Stimulated activated CD8-positive, alpha-beta memory T cell treated with anti-CD3 and anti-CD28 coated beads, Interleukin-12 subunit alpha, Interleukin-12 subunit beta, amount 100 ng/mL, for 4 hours (primary cell): ENCODE measurements at regions not wholly inside any gene's neighbourhood (a gene's known extent, or its start where the extent isn't known, plus 50 kb on each side); places are given as distances from the start of the nearest gene placed in this dataset.
"Not testable (repeated sequence)": the region's sequence is repeated elsewhere in the genome, so short reads cannot be mapped to it uniquely, and the experiment has no call there.

ENCODE experiments used
- DNase-seq: peaks from one replicate; pipeline ENCODE4 v3.0.0-alpha.2; 2020; ENCODE audit warnings: low read depth

DNA sequence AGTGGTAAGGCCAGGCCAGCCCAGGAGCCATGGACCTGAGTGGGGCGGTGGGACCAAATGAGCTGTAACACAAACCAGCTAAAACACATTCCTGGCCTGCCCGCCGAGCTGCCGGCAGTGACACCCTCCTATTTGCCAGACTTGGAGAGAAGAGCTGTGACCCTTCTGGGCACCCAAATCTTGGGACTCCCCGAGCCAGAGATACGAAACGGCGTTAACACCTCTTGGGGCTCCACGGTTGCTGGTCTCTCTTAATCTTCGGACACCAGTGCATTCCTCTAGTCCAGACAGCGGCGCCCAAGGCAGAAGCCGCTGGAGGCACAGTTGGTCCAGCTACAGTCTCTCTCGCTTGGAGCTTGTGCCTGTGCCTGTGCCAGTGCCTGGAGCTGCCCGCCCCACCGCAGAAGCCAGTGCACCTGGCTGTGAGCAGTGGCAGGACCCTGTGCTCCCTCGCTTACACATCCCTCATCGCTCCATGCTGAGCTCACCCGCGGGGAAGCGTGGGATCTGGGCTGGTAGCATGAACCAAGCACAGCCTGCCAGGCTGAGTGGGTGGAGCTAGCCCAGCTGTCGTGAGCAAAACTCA, 147.2 kb upstream of the KLHL1 start:
- DNase-seq = no peak

DNA sequence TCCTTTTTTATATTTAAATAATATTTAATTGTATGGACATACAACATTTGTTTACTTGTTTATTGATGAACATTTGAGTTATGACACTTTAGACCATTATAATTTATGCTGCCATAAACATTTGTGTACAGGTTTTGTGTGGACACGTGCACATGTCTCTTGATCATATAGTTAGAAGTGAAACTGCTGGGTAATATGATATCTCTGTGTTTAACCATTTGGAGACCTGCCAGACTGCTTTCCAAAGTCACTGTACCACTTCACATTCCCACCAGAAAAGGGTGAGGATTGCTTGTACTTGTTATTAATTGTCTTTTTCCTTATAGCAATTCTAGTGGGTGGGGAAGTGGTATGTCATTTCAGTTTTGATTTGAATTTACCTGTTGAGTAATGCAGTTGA, 145.6 kb upstream of the KLHL1 start:
- DNase-seq = no peak

GRCh38 chr13:70253411-70253810, 145.2 kb upstream of the KLHL1 start:
- no peak for DNase-seq

GRCh38 chr13:70249332-70250064, 141.2 kb upstream of the KLHL1 start:
- no peak for DNase-seq

- no peak for DNase-seq
Observed at GRCh38 chr13:70237131-70237530, 128.9 kb upstream of the KLHL1 start.

- DNase-seq = no peak
Observed at GRCh38 chr13:70235565-70235964, 127.3 kb upstream of the KLHL1 start.

DNA sequence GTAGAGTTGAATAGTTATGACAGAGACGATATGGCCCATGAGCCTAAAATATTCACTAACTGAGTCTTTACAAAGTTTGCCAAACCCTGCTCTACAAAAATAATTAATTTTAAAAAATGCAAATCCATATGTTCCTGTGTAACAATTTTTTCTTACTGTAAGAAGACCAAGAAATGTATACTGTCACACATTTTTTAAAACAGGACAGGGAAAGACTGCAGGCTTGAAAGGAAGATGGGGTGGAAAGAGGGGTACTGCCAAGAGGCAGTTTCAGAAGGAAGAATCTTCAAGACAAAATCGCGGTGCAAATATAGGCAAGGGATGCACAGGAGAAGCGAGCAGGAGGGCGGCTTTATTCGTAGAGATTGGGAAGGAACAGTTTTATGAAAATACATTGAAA, 115.7 kb upstream of the KLHL1 start:
- no peak for DNase-seq

- DNase-seq = no peak
Observed at GRCh38 chr13:70222926-70223325, 114.7 kb upstream of the KLHL1 start.

DNA sequence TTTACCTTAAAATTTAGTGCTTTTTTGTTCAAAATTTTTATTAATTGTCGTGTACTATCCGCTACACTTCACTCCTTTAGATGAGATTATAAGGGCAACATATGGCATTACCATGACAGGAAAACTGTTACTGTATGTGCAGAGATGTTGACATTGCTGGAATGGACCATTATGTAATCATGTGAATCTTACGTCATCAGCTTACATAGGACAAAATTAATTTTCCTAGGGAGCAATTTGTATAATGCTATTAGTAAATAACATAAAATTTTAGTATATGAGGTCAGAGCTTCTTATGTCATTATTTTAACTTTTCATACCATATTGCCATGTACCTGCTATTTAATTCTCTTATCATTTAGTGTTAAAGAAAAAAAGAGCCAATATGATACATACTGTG, 110.4 kb upstream of the KLHL1 start:
- no peak for DNase-seq

- DNase-seq = not testable (repeated sequence)
Observed at GRCh38 chr13:70208968-70209367, 100.7 kb upstream of the KLHL1 start.

DNA sequence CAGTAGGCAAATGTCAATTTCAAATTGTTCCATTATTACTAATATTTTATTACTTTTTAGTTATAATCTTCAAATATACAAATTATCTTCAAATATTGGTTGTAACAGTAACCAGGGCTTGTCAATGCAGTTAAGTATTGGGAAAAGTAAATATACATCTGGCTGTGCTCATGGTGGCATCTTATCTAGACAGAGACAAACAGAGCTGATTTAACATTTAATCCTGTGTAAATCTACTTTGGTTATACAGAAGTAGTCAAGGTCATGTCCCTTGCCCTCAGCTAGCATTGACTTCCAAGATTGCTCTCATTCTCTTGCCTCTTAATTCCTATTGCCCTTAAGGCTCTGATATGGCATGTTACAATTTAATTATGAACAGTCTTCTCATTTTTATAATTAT, 98.4 kb upstream of the KLHL1 start:
- no peak for DNase-seq

DNA sequence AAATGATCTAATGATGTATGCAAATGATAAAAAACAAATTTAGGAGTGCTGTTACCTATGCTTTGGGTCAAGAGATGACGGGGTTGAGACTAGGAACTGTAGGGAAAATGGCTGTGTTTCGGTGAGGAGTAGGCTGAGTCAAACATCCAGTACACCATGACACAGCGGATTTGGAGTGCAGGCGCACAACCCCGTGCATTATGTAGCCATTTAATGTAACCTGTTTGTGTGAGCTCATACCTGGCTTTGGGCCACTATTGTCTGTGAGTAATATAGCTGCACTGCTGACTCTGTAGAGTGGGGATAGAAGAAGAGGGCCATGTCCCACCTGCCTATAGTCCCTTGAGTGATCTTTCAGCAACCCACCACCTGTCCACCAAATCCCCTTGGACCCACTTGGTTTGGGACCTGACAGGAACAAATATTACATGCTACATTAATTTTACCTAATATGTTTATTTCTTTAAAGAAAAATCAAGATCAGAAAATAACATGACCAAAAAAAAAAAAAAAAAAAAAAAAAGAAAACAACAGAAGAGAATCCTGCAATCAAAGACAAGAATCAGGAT, 95.5 kb upstream of the KLHL1 start:
- no peak for DNase-seq

- no peak for DNase-seq
Observed at GRCh38 chr13:70191034-70191433, 82.8 kb upstream of the KLHL1 start.

DNA sequence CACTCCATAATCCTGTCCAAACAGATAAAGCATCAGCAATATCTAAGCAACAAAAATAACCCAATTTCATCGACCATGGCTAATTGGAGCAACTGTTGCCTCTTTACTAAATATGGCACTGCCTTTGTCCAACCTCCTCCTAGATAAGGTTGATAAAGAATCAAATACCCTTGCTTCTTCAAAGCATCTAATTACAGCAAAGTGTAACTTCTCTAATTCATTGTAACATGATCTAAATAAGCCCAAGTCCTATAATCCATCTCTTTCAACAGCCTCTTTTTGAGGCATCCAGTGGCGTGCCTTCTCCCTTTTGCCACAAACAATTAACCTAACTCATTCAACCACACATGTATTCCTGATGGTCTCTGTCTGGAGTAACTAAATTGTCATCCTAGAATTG, 81.7 kb upstream of the KLHL1 start:
- no peak for DNase-seq

GRCh38 chr13:70188567-70188966, 80.3 kb upstream of the KLHL1 start:
- DNase-seq = no peak

DNA sequence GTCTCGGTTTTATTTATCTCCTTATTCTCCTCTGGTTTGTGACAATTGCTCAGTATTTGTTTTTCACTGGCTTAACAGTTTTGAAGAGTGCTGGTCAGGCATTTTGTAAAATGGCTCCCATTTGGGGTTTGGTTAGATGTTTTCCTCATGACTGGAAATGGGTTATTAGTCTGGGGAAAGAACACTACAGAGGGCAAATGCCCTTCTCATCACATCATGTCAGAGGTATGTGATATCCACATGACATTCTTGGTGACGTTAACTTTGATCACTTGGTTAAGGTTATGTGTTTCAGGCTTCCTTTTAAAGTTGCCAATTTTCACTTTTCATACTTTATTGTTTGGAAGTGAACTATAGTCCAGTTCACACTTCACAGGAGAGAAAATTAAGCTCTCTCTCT, 74.8 kb upstream of the KLHL1 start:
- DNase-seq = no peak
